Activated naive CD4-positive, alpha-beta T cell treated with anti-CD3 and anti-CD28 coated beads for 36 hours (primary cell): ENCODE measurements at regions not wholly inside any gene's neighbourhood (a gene's known extent, or its start where the extent isn't known, plus 50 kb on each side); places are given as distances from the start of the nearest gene placed in this dataset. TPM values are rescaled to one million over a fixed set of nuclear protein-coding genes. Genes with fewer than 3 reads are reported as not detected.

Experiments used
- CTCF ChIA-PET: fragments of 350-600 bp; sonication (Branson Sonifier 250); formaldehyde crosslinking; loops from one replicate; lab custom pipeline; 2021; ENCODE audit warnings: antibody characterized with exemption; lab: Charles Lee
- DNase-seq: peaks from one replicate; pipeline ENCODE4 v3.0.0-alpha.2; 2020
- H3K27ac Mint-ChIP-seq: one replicate; pipeline ENCODE4 v1.8.0; 2021; ENCODE audit warnings: mild to moderate bottlenecking, mixed read lengths
- H3K27me3 Mint-ChIP-seq: one replicate; pipeline ENCODE4 v1.8.0; 2021; ENCODE audit warnings: low read depth, mixed read lengths
- H3K36me3 Mint-ChIP-seq: one replicate; pipeline ENCODE4 v1.8.0; 2021; ENCODE audit warnings: low read depth, mixed read lengths
- H3K4me1 Mint-ChIP-seq: one replicate; pipeline ENCODE4 v1.8.0; 2021; ENCODE audit warnings: low read depth, mixed read lengths
- H3K4me3 Mint-ChIP-seq: one replicate; pipeline ENCODE4 v1.8.0; 2021; ENCODE audit warnings: mild to moderate bottlenecking, moderate library complexity, mixed read lengths
- H3K9me3 Mint-ChIP-seq: one replicate; pipeline ENCODE4 v1.8.0; 2021; ENCODE audit warnings: mixed read lengths
- intact Hi-C: fragments of 100-400 bp; cut with micrococcal nuclease; formaldehyde crosslinking; loops from one replicate; pipeline ENCODE4 v1.15.1; 2023
- microRNA-seq: library from miRNA; unstranded; fragments of <30 nt; microRNA quantifications from one replicate; pipeline ENCODE4 v1.2.0, GENCODE V29; 2022; ENCODE audit warnings: borderline microRNAs expressed, borderline replicate concordance

GRCh38 chr21:23160914-23161313 is 2162.7 kb downstream of the NCAM2 start:
- CTCF ChIA-PET, result no interaction called here
- no peak for DNase-seq
- Mint-ChIP-seq H3K4me1 (no peaks in the 10 kb centered on the region), H3K36me3 (no peaks in the 10 kb centered on the region), H3K9me3 (no peaks in the 10 kb centered on the region), H3K27ac (no peak overlapping the region), H3K4me3 (no peak overlapping the region), H3K27me3 (no peaks in the 10 kb centered on the region)
- intact Hi-C loops, result no loop called here

DNA sequence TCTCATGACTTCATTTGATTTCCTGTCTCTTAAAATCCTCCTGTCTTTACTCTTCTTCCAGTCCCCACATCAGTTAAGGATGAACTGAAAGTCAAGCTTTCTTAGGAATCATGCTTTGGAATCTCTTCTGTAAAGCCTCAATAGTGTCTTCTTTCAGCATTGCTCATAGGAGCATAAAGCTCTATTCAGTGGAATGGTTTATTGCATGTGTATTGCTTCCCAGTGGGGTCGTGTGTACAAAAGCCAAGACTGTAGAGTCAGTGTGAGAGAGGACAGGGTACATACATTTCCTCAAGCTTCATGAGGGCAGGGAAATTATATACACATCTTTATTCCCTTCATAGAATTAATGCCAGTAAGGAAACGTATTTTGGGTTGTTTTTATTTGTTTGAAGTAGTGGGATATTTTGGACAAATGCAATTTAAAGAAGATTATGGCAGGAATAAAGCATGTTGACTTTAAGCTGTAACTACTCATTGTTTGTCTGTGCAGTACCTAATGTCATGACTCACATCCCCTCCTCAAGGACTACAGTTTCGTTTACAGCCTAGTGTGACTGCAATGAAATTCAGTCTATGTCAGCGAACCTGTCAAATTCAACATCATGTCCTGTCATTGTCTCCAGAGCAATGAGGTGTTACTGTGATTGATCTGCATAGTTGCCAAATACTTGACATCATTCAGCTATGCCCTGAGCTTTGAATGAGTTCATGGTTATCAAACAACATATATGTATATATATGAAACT is 2164.2 kb downstream of the NCAM2 start:
- CTCF ChIA-PET, result no interaction called here
- no peaks in the 10 kb centered on the region for H3K36me3 Mint-ChIP-seq
- no peak overlapping the region for H3K4me3 Mint-ChIP-seq
- intact Hi-C loops, result no loop called here
- DNase-seq, result no peak
- no peak overlapping the region for H3K27ac Mint-ChIP-seq
- H3K9me3 Mint-ChIP-seq, result no peaks in the 10 kb centered on the region
- H3K27me3 Mint-ChIP-seq, result no peaks in the 10 kb centered on the region
- H3K4me1 Mint-ChIP-seq, result no peaks in the 10 kb centered on the region

Small RNA genes in the stretch of these regions (microRNA-seq; reads per million reads assigned to microRNA genes)
- gene MIR6130, result not detected
